ENCODE measurements at regions not wholly inside any gene's neighbourhood (a gene's known extent, or its start where the extent isn't known, plus 50 kb on each side); places are given as distances from the start of the nearest gene placed in this dataset.

DNA sequence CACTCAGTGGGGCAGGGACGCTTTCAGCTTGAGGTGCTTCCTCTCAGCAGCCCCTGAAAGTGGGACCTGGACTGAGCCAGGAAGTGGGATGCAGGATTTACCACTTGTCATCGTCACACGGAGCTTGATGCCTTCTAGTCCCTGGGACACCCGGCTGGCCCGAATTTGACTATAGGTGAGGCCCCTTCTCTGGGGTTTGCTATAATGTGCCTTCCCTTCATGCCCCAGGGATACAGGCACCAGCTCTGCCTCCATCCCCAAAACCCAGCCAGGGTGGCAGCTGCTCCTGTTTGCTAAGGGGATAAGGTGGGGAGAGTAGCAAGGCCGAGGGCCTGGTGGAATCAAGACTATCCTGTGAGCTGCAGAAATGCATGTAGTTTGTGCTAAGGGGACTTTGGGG lies 235.0 kb downstream of the GLRX3 start:
- H3K9me3 ChIP-seq (ENCODE audit: low read length) = no peaks in the 10 kb centered on the region
- H3K27me3 ChIP-seq (ENCODE audit: insufficient read depth, low read length) = no peaks in the 10 kb centered on the region
- H3K4me1 ChIP-seq (ENCODE audit: insufficient read depth, low read length, severe bottlenecking) = no peaks in the 10 kb centered on the region
- no peak overlapping the region for H2AFZ ChIP-seq (ENCODE audit: low read length)
- TF ChIP-seq EZH2 (IDR thresholded peaks at IDR 0.05; ENCODE audit: borderline replicate concordance, low read length) = no peak
- no peak for TF ChIP-seq CTCF (IDR thresholded peaks at IDR 0.05; ENCODE audit: low read length)
- no peaks in the 10 kb centered on the region for H3K9me2 ChIP-seq (ENCODE audit: low read depth, low read length)
- H4K20me1 ChIP-seq (ENCODE audit: insufficient read depth, low read length) = no peaks in the 10 kb centered on the region
- H3K36me3 ChIP-seq (ENCODE audit: insufficient read depth, low read length) = no peaks in the 10 kb centered on the region
- H3F3A ChIP-seq (ENCODE audit: insufficient read depth, low read length) = no peaks in the 10 kb centered on the region
- H3K4me3 ChIP-seq (ENCODE audit: low read depth, low read length, poor library complexity, severe bottlenecking) = no peak overlapping the region
- no peaks in the 10 kb centered on the region for H3K79me2 ChIP-seq (ENCODE audit: insufficient read depth, low read length)
- H3K4me2 ChIP-seq (ENCODE audit: low read length) = no peak overlapping the region
- H3K9ac ChIP-seq (ENCODE audit: low read length) = no peak overlapping the region
- H3K27ac ChIP-seq (ENCODE audit: low read depth, low read length, poor library complexity, severe bottlenecking) = no peak overlapping the region

DNA sequence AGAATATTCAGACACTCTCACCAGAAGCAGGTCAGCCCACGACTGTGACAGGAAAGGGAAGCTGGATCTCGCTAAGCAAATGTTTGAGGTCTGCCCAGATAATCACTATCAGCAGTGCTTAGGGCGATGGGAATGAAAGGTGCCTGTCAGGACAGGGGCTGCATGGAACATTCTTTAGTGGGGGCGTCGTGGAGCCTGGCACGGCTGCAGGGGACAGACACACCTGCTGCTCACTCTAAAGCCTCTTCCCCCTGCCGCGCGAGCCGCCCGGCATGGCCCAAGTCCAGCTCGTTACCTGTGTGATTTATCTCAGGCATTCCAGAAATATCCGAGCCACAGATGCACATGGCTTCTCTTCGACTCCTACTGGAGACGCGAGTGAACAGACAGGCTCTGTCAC lies 235.5 kb downstream of the GLRX3 start:
- no peaks in the 10 kb centered on the region for H3K4me1 ChIP-seq (ENCODE audit: insufficient read depth, low read length, severe bottlenecking)
- H3K27ac ChIP-seq (ENCODE audit: low read depth, low read length, poor library complexity, severe bottlenecking) = no peak overlapping the region
- no peak overlapping the region for H3K4me3 ChIP-seq (ENCODE audit: low read depth, low read length, poor library complexity, severe bottlenecking)
- no peaks in the 10 kb centered on the region for H3K9me3 ChIP-seq (ENCODE audit: low read length)
- no peaks in the 10 kb centered on the region for H3K79me2 ChIP-seq (ENCODE audit: insufficient read depth, low read length)
- no peak for TF ChIP-seq EZH2 (IDR thresholded peaks at IDR 0.05; ENCODE audit: borderline replicate concordance, low read length)
- TF ChIP-seq CTCF (IDR thresholded peaks at IDR 0.05; ENCODE audit: low read length) = no peak
- no peak overlapping the region for H3K9ac ChIP-seq (ENCODE audit: low read length)
- no peaks in the 10 kb centered on the region for H3K36me3 ChIP-seq (ENCODE audit: insufficient read depth, low read length)
- H3K27me3 ChIP-seq (ENCODE audit: insufficient read depth, low read length) = no peaks in the 10 kb centered on the region
- no peaks in the 10 kb centered on the region for H4K20me1 ChIP-seq (ENCODE audit: insufficient read depth, low read length)
- no peak overlapping the region for H2AFZ ChIP-seq (ENCODE audit: low read length)
- no peaks in the 10 kb centered on the region for H3F3A ChIP-seq (ENCODE audit: insufficient read depth, low read length)
- H3K4me2 ChIP-seq (ENCODE audit: low read length) = no peak overlapping the region
- H3K9me2 ChIP-seq (ENCODE audit: low read depth, low read length) = no peaks in the 10 kb centered on the region

DNA sequence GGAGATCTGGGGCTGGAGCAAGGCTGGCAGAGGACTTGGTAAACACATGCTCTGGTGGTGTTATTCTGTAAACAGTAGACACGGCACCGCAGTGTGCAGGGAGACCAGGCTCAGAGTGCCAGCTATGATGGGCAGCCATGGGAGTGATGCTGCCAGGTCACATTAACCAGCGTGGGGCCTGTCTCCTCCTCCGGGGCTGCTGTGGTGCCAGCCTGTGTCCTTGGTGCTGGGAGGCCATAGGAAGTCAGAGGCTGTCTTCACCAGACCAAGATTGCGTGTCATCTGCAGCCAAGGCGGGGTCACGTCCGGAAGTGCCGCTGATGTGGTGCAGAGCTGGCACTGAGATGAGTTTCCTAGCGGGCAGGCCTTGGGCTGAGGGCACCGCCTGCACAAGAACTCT lies 236.0 kb downstream of the GLRX3 start:
- no peak for TF ChIP-seq EZH2 (IDR thresholded peaks at IDR 0.05; ENCODE audit: borderline replicate concordance, low read length)
- no peak for TF ChIP-seq CTCF (IDR thresholded peaks at IDR 0.05; ENCODE audit: low read length)
- no peaks in the 10 kb centered on the region for H3K36me3 ChIP-seq (ENCODE audit: insufficient read depth, low read length)
- no peak overlapping the region for H3K27ac ChIP-seq (ENCODE audit: low read depth, low read length, poor library complexity, severe bottlenecking)
- no peaks in the 10 kb centered on the region for H3F3A ChIP-seq (ENCODE audit: insufficient read depth, low read length)
- no peaks in the 10 kb centered on the region for H3K9me3 ChIP-seq (ENCODE audit: low read length)
- no peak overlapping the region for H2AFZ ChIP-seq (ENCODE audit: low read length)
- no peaks in the 10 kb centered on the region for H3K27me3 ChIP-seq (ENCODE audit: insufficient read depth, low read length)
- H4K20me1 ChIP-seq (ENCODE audit: insufficient read depth, low read length) = no peaks in the 10 kb centered on the region
- H3K4me2 ChIP-seq (ENCODE audit: low read length) = no peak overlapping the region
- no peaks in the 10 kb centered on the region for H3K79me2 ChIP-seq (ENCODE audit: insufficient read depth, low read length)
- H3K9ac ChIP-seq (ENCODE audit: low read length) = no peak overlapping the region
- H3K4me3 ChIP-seq (ENCODE audit: low read depth, low read length, poor library complexity, severe bottlenecking) = no peak overlapping the region
- H3K4me1 ChIP-seq (ENCODE audit: insufficient read depth, low read length, severe bottlenecking) = no peaks in the 10 kb centered on the region
- no peaks in the 10 kb centered on the region for H3K9me2 ChIP-seq (ENCODE audit: low read depth, low read length)
